A673 (cell line): ENCODE measurements at regions not wholly inside any gene's neighbourhood (a gene's known extent, or its start where the extent isn't known, plus 50 kb on each side); places are given as distances from the start of the nearest gene placed in this dataset.

Experiments used
- BruUV-seq: library from RNA; stranded (reverse); fragments of 400-500 nt; replicated peaks from 2 replicates; lab custom pipeline; 2021; lab: Mats Ljungman, UMichigan
- CTCF ChIA-PET: fragments of 300-600 bp; sonication (Branson Sonifier 250); formaldehyde crosslinking; loops from one replicate; lab custom pipeline; 2022; ENCODE audit warnings: antibody characterized with exemption; lab: Charles Lee
- POLR2A ChIA-PET: fragments of 300-600 bp; sonication (Branson Sonifier 250); formaldehyde crosslinking; loops from one replicate; lab custom pipeline; 2022; ENCODE audit warnings: antibody characterized with exemption; ENCODE audit not compliant: low non-redundant PET; lab: Charles Lee
- DNase-seq: peaks from one replicate; pipeline ENCODE4 v3.0.0-alpha.2; 2015; ENCODE audit warnings: low spot score
- H3K27ac ChIP-seq: fragments of 200-600 bp; sonication (generic); 2 replicates; pipeline ENCODE4 v1.5.1; 2016; ENCODE audit warnings: mixed run types, low read depth, mild to moderate bottlenecking, mixed read lengths, antibody characterized with exemption, low read length; ENCODE audit not compliant: poor library complexity, severe bottlenecking
- H3K27me3 ChIP-seq: fragments of 200-600 bp; sonication (generic); replicated peaks from 2 replicates; pipeline ENCODE4 v1.6.1; 2017; ENCODE audit warnings: mixed run types, low read depth, mild to moderate bottlenecking, mixed read lengths, antibody characterized with exemption, low read length; ENCODE audit not compliant: insufficient read depth, poor library complexity
- H3K36me3 ChIP-seq: fragments of 200-600 bp; sonication (generic); 2 replicates; pipeline ENCODE4 v1.6.1; 2016; ENCODE audit warnings: mixed run types, mild to moderate bottlenecking, mixed read lengths, antibody characterized with exemption, low read length; ENCODE audit not compliant: insufficient read depth, poor library complexity, severe bottlenecking
- H3K4me1 ChIP-seq: fragments of 200-600 bp; sonication (generic); 2 replicates; pipeline ENCODE4 v1.6.1; 2017; ENCODE audit warnings: mixed run types, mild to moderate bottlenecking, mixed read lengths, antibody characterized with exemption, low read length; ENCODE audit not compliant: insufficient read depth, poor library complexity, severe bottlenecking
- H3K4me3 ChIP-seq: fragments of 200-600 bp; sonication (generic); 2 replicates; pipeline ENCODE4 v1.5.1; 2016; ENCODE audit warnings: low read depth, mixed run types, mild to moderate bottlenecking, mixed read lengths, low read length; ENCODE audit not compliant: poor library complexity, severe bottlenecking
- H3K9me3 ChIP-seq: fragments of 200-600 bp; sonication (generic); 2 replicates; pipeline ENCODE4 v1.6.1; 2016; ENCODE audit warnings: mixed run types, low read depth, mild to moderate bottlenecking, mixed read lengths, antibody characterized with exemption, low read length; ENCODE audit not compliant: poor library complexity, severe bottlenecking
- EZH2 ChIP-seq: fragments of 200-600 bp; sonication (generic); IDR thresholded peaks from 2 replicates; pipeline ENCODE4 v1.6.1; 2017; ENCODE audit warnings: borderline replicate concordance, low read depth, mild to moderate bottlenecking, mixed read lengths, antibody characterized with exemption, low read length; ENCODE audit not compliant: poor library complexity, severe bottlenecking
- intact Hi-C: fragments of 100-400 bp; cut with micrococcal nuclease; formaldehyde crosslinking; loops from one replicate; pipeline ENCODE4 v1.10.0; 2022; ENCODE audit not compliant: unreplicated experiment
- TF ChIP-seq, protein P1 (sequence below): fragments of 300-800, 200-600 bp; sonication (generic); conservative IDR thresholded peaks from 2 replicates; pipeline ENCODE4 v1.5.1; 2017; ENCODE audit warnings: low read depth, mild to moderate bottlenecking, antibody characterized with exemption, low read length, moderate library complexity, mixed read lengths

DNA sequence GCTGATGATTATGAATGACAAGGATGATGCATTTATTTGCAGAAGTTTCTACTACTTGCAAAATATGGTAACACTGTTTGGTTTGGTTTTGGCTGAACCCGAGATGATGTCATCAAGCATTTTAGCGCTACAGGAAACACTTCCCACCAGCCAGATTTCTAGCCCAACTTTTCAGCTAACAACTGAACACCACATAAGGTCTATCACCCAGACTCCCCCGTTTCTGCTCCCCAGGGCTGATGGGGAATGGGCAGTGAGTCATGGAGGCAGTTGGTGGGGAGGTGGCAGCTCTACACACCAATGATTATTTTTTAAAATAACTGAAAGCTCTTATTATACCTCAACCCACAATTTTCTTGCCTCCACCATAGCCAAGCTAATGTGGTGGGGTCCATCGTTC is 302.9 kb downstream of the CEMIP2 start:
- no TSS peak for BruUV-seq
- CTCF ChIA-PET, result no interaction called here
- H3K27ac ChIP-seq, result no peak overlapping the region
- no peaks in the 10 kb centered on the region for H3K9me3 ChIP-seq
- H3K27me3 ChIP-seq, result peaks cover 16% of the 10 kb centered on the region
- POLR2A ChIA-PET, result no interaction called here
- H3K4me1 ChIP-seq, result no peaks in the 10 kb centered on the region
- no peak for TF ChIP-seq EZH2
- TF ChIP-seq, protein P1, sequence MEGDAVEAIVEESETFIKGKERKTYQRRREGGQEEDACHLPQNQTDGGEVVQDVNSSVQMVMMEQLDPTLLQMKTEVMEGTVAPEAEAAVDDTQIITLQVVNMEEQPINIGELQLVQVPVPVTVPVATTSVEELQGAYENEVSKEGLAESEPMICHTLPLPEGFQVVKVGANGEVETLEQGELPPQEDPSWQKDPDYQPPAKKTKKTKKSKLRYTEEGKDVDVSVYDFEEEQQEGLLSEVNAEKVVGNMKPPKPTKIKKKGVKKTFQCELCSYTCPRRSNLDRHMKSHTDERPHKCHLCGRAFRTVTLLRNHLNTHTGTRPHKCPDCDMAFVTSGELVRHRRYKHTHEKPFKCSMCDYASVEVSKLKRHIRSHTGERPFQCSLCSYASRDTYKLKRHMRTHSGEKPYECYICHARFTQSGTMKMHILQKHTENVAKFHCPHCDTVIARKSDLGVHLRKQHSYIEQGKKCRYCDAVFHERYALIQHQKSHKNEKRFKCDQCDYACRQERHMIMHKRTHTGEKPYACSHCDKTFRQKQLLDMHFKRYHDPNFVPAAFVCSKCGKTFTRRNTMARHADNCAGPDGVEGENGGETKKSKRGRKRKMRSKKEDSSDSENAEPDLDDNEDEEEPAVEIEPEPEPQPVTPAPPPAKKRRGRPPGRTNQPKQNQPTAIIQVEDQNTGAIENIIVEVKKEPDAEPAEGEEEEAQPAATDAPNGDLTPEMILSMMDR, result no peak
- H3K36me3 ChIP-seq, result no peaks in the 10 kb centered on the region
- intact Hi-C loops, result no loop called here
- H3K4me3 ChIP-seq, result no peak overlapping the region
- DNase-seq, result no peak

DNA sequence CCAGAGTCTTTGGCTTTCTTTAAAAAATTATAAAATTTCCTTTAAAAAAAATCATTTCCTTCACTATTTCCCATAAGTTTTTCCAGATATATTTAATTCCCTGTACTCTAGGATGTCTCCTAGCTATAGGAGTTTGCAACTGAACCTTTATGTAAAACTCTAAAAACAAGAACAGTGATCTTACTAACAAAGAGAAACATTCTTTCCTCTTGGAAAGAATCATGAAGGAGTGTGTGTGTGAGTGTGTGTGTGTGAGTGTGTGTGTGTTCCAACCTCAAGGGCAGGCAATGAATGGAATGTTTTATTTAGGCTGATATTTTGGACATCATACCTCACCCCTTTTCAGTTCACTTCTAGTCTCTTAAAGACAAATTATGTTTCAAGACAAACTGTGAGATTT is 309.2 kb downstream of the CEMIP2 start:
- no TSS peak for BruUV-seq
- Histone ChIP-seq H3K36me3 (no peaks in the 10 kb centered on the region), H3K27ac (no peak overlapping the region), H3K9me3 (no peaks in the 10 kb centered on the region), H3K4me3 (no peak overlapping the region), H3K27me3 (peaks cover 6% of the 10 kb centered on the region), H3K4me1 (no peaks in the 10 kb centered on the region)
- DNase-seq, result no peak
- TF ChIP-seq, protein P1, result no peak
- no peak for TF ChIP-seq EZH2
- ChIA-PET CTCF (no interaction called here), POLR2A (no interaction called here)
- intact Hi-C loops, result no loop called here

DNA sequence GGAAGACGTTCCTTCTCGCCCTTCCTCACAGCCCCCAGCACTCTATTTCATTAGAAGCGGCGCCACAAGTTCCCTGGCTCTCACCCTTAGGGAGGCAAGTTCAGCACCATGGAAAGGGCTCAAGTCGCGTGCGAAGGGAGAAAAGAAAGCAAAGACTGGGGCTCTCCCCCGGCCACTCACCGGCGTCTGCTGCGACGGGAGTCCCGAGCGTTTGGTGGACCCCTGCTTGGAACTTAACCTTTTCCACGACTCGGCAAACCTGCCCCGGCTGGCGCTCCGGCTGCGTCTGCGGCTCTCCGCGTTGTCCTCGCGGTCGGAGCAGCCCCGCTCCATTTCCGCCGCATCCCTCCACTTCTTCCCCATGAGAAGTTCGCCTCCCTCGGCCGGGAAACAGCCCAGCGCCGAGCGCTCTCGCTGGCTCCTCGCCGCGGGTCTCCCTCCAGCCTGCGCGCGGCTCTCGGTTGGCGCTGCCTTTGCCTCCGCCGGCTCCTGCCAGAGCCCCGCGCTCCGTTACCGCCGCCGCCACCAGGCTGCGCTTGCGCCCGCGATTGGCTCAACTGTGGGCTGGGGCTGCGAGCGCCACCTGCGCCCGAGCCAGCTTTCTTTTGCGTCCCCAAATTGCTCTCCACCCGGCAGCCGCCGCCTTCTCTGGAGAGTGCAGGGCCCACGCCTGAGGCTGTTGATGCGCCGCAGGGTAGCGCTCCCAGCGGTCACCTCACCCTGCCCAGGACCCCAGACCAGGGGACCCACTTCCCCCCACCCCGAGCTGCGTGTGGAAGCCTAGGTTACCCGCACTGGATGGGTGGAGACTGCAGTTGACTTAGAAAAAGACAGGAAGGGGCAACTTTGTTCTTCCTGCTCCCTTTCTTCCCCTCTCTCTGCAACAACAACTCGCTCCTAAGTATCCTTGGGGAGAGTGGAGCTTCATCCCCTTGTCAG is 321.6 kb downstream of the CEMIP2 start:
- Histone ChIP-seq H3K4me1 (no peaks in the 10 kb centered on the region), H3K27ac (no peak overlapping the region), H3K9me3 (peaks cover 4% of the 10 kb centered on the region), H3K36me3 (no peaks in the 10 kb centered on the region), H3K27me3 (peaks cover 65% of the 10 kb centered on the region), H3K4me3 (peak overlapping the region; percentile 26)
- intact Hi-C loops, result no loop called here
- ChIA-PET CTCF (no interaction called here), POLR2A (no interaction called here)
- no TSS peak for BruUV-seq
- no peak for TF ChIP-seq EZH2
- TF ChIP-seq, protein P1, result peak; percentile 45
- DNase-seq, result peak; percentile 83
